ENCODE measurements at regions not wholly inside any gene's neighbourhood (a gene's known extent, or its start where the extent isn't known, plus 50 kb on each side); places are given as distances from the start of the nearest gene placed in this dataset.

- H3K4me3 ChIP-seq (ENCODE audit: low read depth, poor library complexity, severe bottlenecking) = no peak overlapping the region
- DNase-seq (ENCODE audit: low spot score in 2 of 2) = no peak
- intact Hi-C loops (cut with DNase I; ENCODE audit: low total_unique reads) = no loop called here
- TF ChIP-seq CTCF (IDR thresholded peaks at IDR 0.05) = no peak
- no peak for TF ChIP-seq POLR2A (IDR thresholded peaks at IDR 0.05)
- WGBS, 2 donors = 85 to 89% methylated on average over 4 of the region's 4 CpGs
These were observed 81.3 kb downstream of the SLC25A47 start for GRCh38 chr14:100404419-100404818.

GRCh38 chr14:100405760-100406455 lies 82.8 kb downstream of the SLC25A47 start:
- no peak for TF ChIP-seq CTCF (IDR thresholded peaks at IDR 0.05)
- TF ChIP-seq POLR2A (IDR thresholded peaks at IDR 0.05) = no peak
- H3K4me3 ChIP-seq (ENCODE audit: low read depth, poor library complexity, severe bottlenecking) = no peak overlapping the region
- 86 to 89% methylated on average over 12 of the region's 12 CpGs for WGBS, 2 donors
- DNase-seq (ENCODE audit: low spot score in 2 of 2) = no peak
- intact Hi-C loops (cut with DNase I; ENCODE audit: low total_unique reads) = no loop called here

GRCh38 chr14:100406505-100407131 lies 83.5 kb downstream of the SLC25A47 start:
- TF ChIP-seq CTCF (IDR thresholded peaks at IDR 0.05) (no peak), POLR2A (IDR thresholded peaks at IDR 0.05) (no peak)
- H3K4me3 ChIP-seq (ENCODE audit: low read depth, poor library complexity, severe bottlenecking) = no peak overlapping the region
- peak in 1 of 2 donors; percentile 31 for DNase-seq (ENCODE audit: low spot score in 2 of 2)
- intact Hi-C loops (cut with DNase I; ENCODE audit: low total_unique reads) = no loop called here
- whole genome bisulfite sequencing, 2 donors = 73 to 74% methylated on average over 10 of the region's 10 CpGs

- no peak for TF ChIP-seq POLR2A (IDR thresholded peaks at IDR 0.05)
- no peak for TF ChIP-seq CTCF (IDR thresholded peaks at IDR 0.05)
- intact Hi-C loops (cut with DNase I; ENCODE audit: low total_unique reads) = no loop called here
- H3K4me3 ChIP-seq (ENCODE audit: low read depth, poor library complexity, severe bottlenecking) = no peak overlapping the region
- WGBS, 2 donors = 91 to 94% methylated on average over 11 of the region's 11 CpGs
- no peak for DNase-seq (ENCODE audit: low spot score in 2 of 2)
These were observed 84.4 kb downstream of the SLC25A47 start for GRCh38 chr14:100407376-100408102.

GRCh38 chr14:100408350-100409002 lies 85.3 kb downstream of the SLC25A47 start:
- WGBS, 2 donors = 87 to 91% methylated on average over 10 of the region's 10 CpGs

More at GRCh38 chr14:100408350-100409002, 85.3 kb downstream of the SLC25A47 start:
- no peak for DNase-seq (ENCODE audit: low spot score in 2 of 2)
- TF ChIP-seq CTCF (IDR thresholded peaks at IDR 0.05) (no peak), POLR2A (IDR thresholded peaks at IDR 0.05) (no peak)
- no peak overlapping the region for H3K4me3 ChIP-seq (ENCODE audit: low read depth, poor library complexity, severe bottlenecking)
- intact Hi-C loops (cut with DNase I; ENCODE audit: low total_unique reads) = no loop called here
